WTC11 (cell line): ENCODE measurements at regions not wholly inside any gene's neighbourhood (a gene's known extent, or its start where the extent isn't known, plus 50 kb on each side); places are given as distances from the start of the nearest gene placed in this dataset.

Source experiments
- ATAC-seq: fragments of 200-7000 bp; cut with Tn5 transposase; 2 replicates; pipeline ENCODE4 v1.10.0; 2021; ENCODE audit warnings: mild to moderate bottlenecking, moderate library complexity
- CTCF ChIA-PET: fragments of 300-600 bp; sonication (Branson Sonifier 250); formaldehyde crosslinking; loops from one replicate; lab custom pipeline; 2021; ENCODE audit warnings: antibody characterized with exemption; lab: Charles Lee
- POLR2A ChIA-PET: fragments of 350-600 bp; sonication (Branson Sonifier 250); formaldehyde crosslinking; loops from one replicate; lab custom pipeline; 2021; ENCODE audit warnings: antibody characterized with exemption; lab: Charles Lee
- DNase-seq: peaks from one replicate; pipeline ENCODE4 v3.0.0; 2021; ENCODE audit warnings: low spot score
- H3K27ac Mint-ChIP-seq: 2 replicates; pipeline ENCODE4 v1.8.0; 2021; ENCODE audit warnings: mixed read lengths
- H3K27me3 Mint-ChIP-seq: 2 replicates; pipeline ENCODE4 v1.8.0; 2021; ENCODE audit warnings: low read depth, mild to moderate bottlenecking, moderate library complexity, mixed read lengths
- H3K36me3 Mint-ChIP-seq: 2 replicates; pipeline ENCODE4 v1.8.0; 2021; ENCODE audit warnings: mixed read lengths
- H3K4me1 Mint-ChIP-seq: 2 replicates; pipeline ENCODE4 v1.8.0; 2022; ENCODE audit warnings: mixed read lengths
- H3K4me3 Mint-ChIP-seq: 2 replicates; pipeline ENCODE4 v1.8.0; 2021; ENCODE audit warnings: mild to moderate bottlenecking, moderate library complexity, mixed read lengths
- H3K9me3 Mint-ChIP-seq: 2 replicates; pipeline ENCODE4 v1.8.0; 2021; ENCODE audit warnings: mixed read lengths
- CREB1 ChIP-seq: sonication (generic); formaldehyde crosslinking; IDR thresholded peaks from 2 replicates; pipeline ENCODE4 v1.8.0; 2023; ENCODE audit warnings: mild to moderate bottlenecking, missing genetic modification reagents
- CREM ChIP-seq: sonication (generic); formaldehyde crosslinking; IDR thresholded peaks from 2 replicates; pipeline ENCODE4 v1.8.1; 2022; ENCODE audit warnings: mild to moderate bottlenecking, missing genetic modification reagents, moderate library complexity
- GTF2I ChIP-seq: fragments of 250-450 bp; sonication (Bioruptor Pico); conservative IDR thresholded peaks from 2 replicates; pipeline ENCODE4 v1.4.0; 2021; ENCODE audit warnings: mild to moderate bottlenecking
- MXD4 ChIP-seq: fragments of 250-450 bp; sonication (Bioruptor Pico); IDR thresholded peaks from 2 replicates; pipeline ENCODE4 v1.8.0; 2021; ENCODE audit warnings: mild to moderate bottlenecking, moderate library complexity, borderline replicate concordance
- NFE2L1 ChIP-seq: sonication (generic); formaldehyde crosslinking; IDR thresholded peaks from 2 replicates; pipeline ENCODE4 v1.8.1; 2023; ENCODE audit warnings: missing genetic modification reagents
- TEAD4 ChIP-seq: sonication (generic); formaldehyde crosslinking; IDR thresholded peaks from 2 replicates; pipeline ENCODE4 v1.8.0; 2022; ENCODE audit warnings: mild to moderate bottlenecking, missing genetic modification reagents
- ZNF121 ChIP-seq: sonication (generic); formaldehyde crosslinking; IDR thresholded peaks from 2 replicates; pipeline ENCODE4 v1.8.0; 2023; ENCODE audit warnings: missing genetic modification reagents
- ZNF232 ChIP-seq: sonication (generic); formaldehyde crosslinking; IDR thresholded peaks from 2 replicates; pipeline ENCODE4 v1.8.0; 2022; ENCODE audit warnings: mild to moderate bottlenecking, missing genetic modification reagents
- ZNF317 ChIP-seq: sonication (generic); formaldehyde crosslinking; IDR thresholded peaks from 2 replicates; pipeline ENCODE4 v1.8.1; 2023; ENCODE audit warnings: low read depth, mild to moderate bottlenecking, moderate library complexity, missing genetic modification reagents, borderline replicate concordance
- TF ChIP-seq, protein P1 (sequence below): fragments of 250-450 bp; sonication (Bioruptor Pico); conservative IDR thresholded peaks from 2 replicates; pipeline ENCODE4 v1.9.0; 2021; ENCODE audit warnings: mild to moderate bottlenecking
- TF ChIP-seq, protein P2 (sequence below): sonication (generic); formaldehyde crosslinking; IDR thresholded peaks from 2 replicates; pipeline ENCODE4 v1.8.1; 2022; ENCODE audit warnings: low read depth, mild to moderate bottlenecking, moderate library complexity, missing genetic modification reagents, borderline replicate concordance
- TF ChIP-seq, protein P3 (sequence below): sonication (generic); formaldehyde crosslinking; IDR thresholded peaks from 2 replicates; pipeline ENCODE4 v1.8.1; 2023; ENCODE audit warnings: mild to moderate bottlenecking, missing genetic modification reagents, moderate library complexity
- TF ChIP-seq, protein P4 (sequence below): sonication (generic); formaldehyde crosslinking; IDR thresholded peaks from 2 replicates; pipeline ENCODE4 v1.8.0; 2022; ENCODE audit warnings: mild to moderate bottlenecking, missing genetic modification reagents
- TF ChIP-seq, protein P5 (sequence below): sonication (generic); formaldehyde crosslinking; conservative IDR thresholded peaks from 2 replicates; pipeline ENCODE4 v1.8.1; 2022; ENCODE audit warnings: mild to moderate bottlenecking, missing genetic modification reagents
- TF ChIP-seq, protein P6 (sequence below): sonication (generic); formaldehyde crosslinking; IDR thresholded peaks from 2 replicates; pipeline ENCODE4 v1.8.0; 2022; ENCODE audit warnings: mild to moderate bottlenecking, missing genetic modification reagents
- TF ChIP-seq, protein P7 (sequence below): fragments of 250-450 bp; sonication (Bioruptor Pico); IDR thresholded peaks from 2 replicates; pipeline ENCODE4 v1.9.0; 2021; ENCODE audit warnings: moderate library complexity, mild to moderate bottlenecking, inconsistent platforms, borderline replicate concordance
- TF ChIP-seq, protein P8 (sequence below): sonication (generic); formaldehyde crosslinking; IDR thresholded peaks from 2 replicates; pipeline ENCODE4 v1.8.0; 2022; ENCODE audit warnings: mild to moderate bottlenecking, missing genetic modification reagents
- TF ChIP-seq, protein P9 (sequence below): sonication (generic); formaldehyde crosslinking; IDR thresholded peaks from 2 replicates; pipeline ENCODE4 v1.8.1; 2022; ENCODE audit warnings: low read depth, missing genetic modification reagents, borderline replicate concordance

DNA sequence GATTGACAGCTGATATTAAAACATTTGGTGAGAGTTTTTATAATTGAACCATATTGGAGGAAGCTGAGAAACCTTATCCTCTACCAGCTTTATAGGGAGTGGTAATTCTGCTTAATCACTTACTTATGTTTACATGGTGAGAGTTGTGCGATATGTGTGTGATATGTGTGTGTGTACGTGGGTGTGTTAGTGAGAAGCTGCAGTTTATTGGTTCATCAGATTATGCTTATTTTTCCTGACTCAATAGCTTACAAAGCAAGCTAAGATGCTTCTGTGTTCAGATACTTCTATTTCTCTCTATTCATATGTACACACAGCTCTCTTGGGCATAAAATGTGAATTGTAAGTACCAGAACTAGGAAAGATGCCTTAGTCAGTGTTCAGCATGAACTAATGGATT is 343.7 kb downstream of the GRIA2 start:
- CTCF ChIA-PET = no interaction called here
- no peak for DNase-seq
- Mint-ChIP-seq H3K27me3 (no peaks in the 10 kb centered on the region), H3K36me3 (no peaks in the 10 kb centered on the region), H3K9me3 (no peaks in the 10 kb centered on the region), H3K27ac (no peak overlapping the region), H3K4me3 (no peak overlapping the region), H3K4me1 (no peaks in the 10 kb centered on the region)
- POLR2A ChIA-PET = no interaction called here
- TF ChIP-seq MXD4 (CRISPR knock-in tag) (no peak), ZNF121 (CRISPR knock-in tag) (no peak), NFE2L1 (CRISPR knock-in tag) (no peak), TEAD4 (CRISPR knock-in tag) (no peak), CREB1 (no peak), ZNF232 (no peak), CREM (CRISPR knock-in tag) (no peak), ZNF317 (CRISPR knock-in tag) (no peak), GTF2I (CRISPR knock-in tag) (no peak)
- TF ChIP-seq, protein P1, sequence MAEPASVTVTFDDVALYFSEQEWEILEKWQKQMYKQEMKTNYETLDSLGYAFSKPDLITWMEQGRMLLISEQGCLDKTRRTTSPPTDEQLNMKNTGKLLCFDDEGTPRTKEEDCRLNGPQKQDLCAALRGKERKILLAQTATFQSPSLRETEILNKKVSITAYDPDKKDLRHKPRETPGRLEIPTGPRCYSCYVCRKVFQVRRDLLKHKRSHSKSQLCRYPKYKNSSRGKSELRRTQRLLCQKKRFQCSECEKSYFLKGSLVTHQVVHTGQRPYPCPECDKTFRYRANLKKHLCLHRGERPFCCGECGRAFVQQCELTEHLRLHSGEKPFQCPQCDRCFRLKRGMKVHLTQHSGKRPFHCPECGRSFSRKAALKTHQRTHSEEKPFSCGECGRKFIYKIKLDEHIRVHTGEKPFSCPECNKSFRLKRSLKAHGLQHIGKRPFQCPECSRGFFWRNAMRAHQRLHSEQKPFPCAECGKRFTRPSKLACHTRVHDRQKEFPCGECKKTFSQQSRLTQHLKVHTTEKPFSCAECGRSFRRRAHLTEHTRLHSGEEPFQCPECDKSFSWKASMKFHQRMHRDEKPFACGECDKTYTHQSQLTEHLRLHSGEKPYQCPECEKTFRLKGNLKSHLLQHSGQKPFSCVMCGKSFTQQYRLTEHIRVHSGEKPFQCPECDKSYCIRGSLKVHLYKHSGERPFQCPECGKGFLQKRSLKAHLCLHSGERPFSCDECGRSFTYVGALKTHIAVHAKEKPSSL = no peak
- TF ChIP-seq, protein P2, sequence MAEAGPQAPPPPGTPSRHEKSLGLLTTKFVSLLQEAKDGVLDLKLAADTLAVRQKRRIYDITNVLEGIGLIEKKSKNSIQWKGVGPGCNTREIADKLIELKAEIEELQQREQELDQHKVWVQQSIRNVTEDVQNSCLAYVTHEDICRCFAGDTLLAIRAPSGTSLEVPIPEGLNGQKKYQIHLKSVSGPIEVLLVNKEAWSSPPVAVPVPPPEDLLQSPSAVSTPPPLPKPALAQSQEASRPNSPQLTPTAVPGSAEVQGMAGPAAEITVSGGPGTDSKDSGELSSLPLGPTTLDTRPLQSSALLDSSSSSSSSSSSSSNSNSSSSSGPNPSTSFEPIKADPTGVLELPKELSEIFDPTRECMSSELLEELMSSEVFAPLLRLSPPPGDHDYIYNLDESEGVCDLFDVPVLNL (CRISPR knock-in tag) = no peak
- TF ChIP-seq, protein P3, sequence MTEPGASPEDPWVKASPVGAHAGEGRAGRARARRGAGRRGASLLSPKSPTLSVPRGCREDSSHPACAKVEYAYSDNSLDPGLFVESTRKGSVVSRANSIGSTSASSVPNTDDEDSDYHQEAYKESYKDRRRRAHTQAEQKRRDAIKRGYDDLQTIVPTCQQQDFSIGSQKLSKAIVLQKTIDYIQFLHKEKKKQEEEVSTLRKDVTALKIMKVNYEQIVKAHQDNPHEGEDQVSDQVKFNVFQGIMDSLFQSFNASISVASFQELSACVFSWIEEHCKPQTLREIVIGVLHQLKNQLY = no peak
- TF ChIP-seq, protein P4, sequence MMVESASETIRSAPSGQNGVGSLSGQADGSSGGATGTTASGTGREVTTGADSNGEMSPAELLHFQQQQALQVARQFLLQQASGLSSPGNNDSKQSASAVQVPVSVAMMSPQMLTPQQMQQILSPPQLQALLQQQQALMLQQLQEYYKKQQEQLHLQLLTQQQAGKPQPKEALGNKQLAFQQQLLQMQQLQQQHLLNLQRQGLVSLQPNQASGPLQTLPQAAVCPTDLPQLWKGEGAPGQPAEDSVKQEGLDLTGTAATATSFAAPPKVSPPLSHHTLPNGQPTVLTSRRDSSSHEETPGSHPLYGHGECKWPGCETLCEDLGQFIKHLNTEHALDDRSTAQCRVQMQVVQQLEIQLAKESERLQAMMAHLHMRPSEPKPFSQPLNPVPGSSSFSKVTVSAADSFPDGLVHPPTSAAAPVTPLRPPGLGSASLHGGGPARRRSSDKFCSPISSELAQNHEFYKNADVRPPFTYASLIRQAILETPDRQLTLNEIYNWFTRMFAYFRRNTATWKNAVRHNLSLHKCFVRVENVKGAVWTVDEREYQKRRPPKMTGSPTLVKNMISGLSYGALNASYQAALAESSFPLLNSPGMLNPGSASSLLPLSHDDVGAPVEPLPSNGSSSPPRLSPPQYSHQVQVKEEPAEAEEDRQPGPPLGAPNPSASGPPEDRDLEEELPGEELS (CRISPR knock-in tag) = no peak
- TF ChIP-seq, protein P5, sequence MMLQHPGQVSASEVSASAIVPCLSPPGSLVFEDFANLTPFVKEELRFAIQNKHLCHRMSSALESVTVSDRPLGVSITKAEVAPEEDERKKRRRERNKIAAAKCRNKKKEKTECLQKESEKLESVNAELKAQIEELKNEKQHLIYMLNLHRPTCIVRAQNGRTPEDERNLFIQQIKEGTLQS (CRISPR knock-in tag) = no peak
- TF ChIP-seq, protein P6, sequence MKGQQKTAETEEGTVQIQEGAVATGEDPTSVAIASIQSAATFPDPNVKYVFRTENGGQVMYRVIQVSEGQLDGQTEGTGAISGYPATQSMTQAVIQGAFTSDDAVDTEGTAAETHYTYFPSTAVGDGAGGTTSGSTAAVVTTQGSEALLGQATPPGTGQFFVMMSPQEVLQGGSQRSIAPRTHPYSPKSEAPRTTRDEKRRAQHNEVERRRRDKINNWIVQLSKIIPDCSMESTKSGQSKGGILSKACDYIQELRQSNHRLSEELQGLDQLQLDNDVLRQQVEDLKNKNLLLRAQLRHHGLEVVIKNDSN (CRISPR knock-in tag) = no peak
- TF ChIP-seq, protein P7, sequence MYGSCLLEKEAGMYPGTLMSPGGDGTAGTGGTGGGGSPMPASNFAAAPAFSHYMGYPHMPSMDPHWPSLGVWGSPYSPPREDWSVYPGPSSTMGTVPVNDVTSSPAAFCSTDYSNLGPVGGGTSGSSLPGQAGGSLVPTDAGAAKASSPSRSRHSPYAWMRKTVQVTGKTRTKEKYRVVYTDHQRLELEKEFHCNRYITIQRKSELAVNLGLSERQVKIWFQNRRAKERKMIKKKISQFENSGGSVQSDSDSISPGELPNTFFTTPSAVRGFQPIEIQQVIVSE (CRISPR knock-in tag) = no peak
- TF ChIP-seq, protein P8, sequence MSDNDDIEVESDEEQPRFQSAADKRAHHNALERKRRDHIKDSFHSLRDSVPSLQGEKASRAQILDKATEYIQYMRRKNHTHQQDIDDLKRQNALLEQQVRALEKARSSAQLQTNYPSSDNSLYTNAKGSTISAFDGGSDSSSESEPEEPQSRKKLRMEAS (CRISPR knock-in tag) = no peak
- TF ChIP-seq, protein P9, sequence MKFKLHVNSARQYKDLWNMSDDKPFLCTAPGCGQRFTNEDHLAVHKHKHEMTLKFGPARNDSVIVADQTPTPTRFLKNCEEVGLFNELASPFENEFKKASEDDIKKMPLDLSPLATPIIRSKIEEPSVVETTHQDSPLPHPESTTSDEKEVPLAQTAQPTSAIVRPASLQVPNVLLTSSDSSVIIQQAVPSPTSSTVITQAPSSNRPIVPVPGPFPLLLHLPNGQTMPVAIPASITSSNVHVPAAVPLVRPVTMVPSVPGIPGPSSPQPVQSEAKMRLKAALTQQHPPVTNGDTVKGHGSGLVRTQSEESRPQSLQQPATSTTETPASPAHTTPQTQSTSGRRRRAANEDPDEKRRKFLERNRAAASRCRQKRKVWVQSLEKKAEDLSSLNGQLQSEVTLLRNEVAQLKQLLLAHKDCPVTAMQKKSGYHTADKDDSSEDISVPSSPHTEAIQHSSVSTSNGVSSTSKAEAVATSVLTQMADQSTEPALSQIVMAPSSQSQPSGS (CRISPR knock-in tag) = no peak
- TF ChIP-seq, all 79 proteins: peak for 0
- no peak for ATAC-seq
